Tibial nerve (tissue), 4 donors: ENCODE measurements at regions not wholly inside any gene's neighbourhood (a gene's known extent, or its start where the extent isn't known, plus 50 kb on each side); places are given as distances from the start of the nearest gene placed in this dataset.

Experiments used
- DNase-seq, 2 donors: peaks; one replicate each; pipeline ENCODE4 v3.0.0-alpha.2; 2019; ENCODE audit warnings: low spot score in 2 of 2
- H3K27ac ChIP-seq, 4 donors: fragments of 200-600 bp; sonication (generic) in 3 of 4; one replicate each; pipeline ENCODE4 v1.5.1; 2017 to 2019; ENCODE audit warnings: mild to moderate bottlenecking in 1 of 4
- H3K27me3 ChIP-seq, 2 donors: fragments of 200-600 bp; sonication (generic) in 1 of 2; one replicate each; pipeline versions ENCODE4 v1.5.1 to v1.6.0; 2017 to 2019
- H3K36me3 ChIP-seq, 3 donors: fragments of 200-600 bp; sonication (generic); one replicate each; pipeline ENCODE4 v1.5.1; 2018 to 2019
- H3K4me1 ChIP-seq, 4 donors: fragments of 200-600 bp; sonication (generic) in 3 of 4; one replicate each; pipeline ENCODE4 v1.5.1; 2017 to 2019
- H3K4me3 ChIP-seq, 4 donors: fragments of 200-600 bp; sonication (generic) in 3 of 4; one replicate each; pipeline ENCODE4 v1.5.1; 2017 to 2019; ENCODE audit warnings: mild to moderate bottlenecking in 1 of 4, moderate library complexity in 1 of 4
- H3K9me3 ChIP-seq, 4 donors: fragments of 200-600 bp; sonication (generic) in 3 of 4; one replicate each; pipeline ENCODE4 v1.5.1; 2017 to 2019
- EP300 ChIP-seq, 2 donors: sonication (generic); formaldehyde crosslinking; IDR thresholded peaks; one replicate each; pipeline ENCODE4 v1.6.1; 2017; ENCODE audit warnings: antibody characterized with exemption in 2 of 2, mild to moderate bottlenecking in 1 of 2
- POLR2A ChIP-seq, 2 donors: fragments of 450-650 bp; IDR thresholded peaks; one replicate each; pipeline ENCODE4 v1.6.1; 2017; ENCODE audit warnings: antibody characterized with exemption in 2 of 2, mild to moderate bottlenecking in 2 of 2, moderate library complexity in 2 of 2
- WGBS, 2 donors: methylation state at CpG; one replicate each; pipeline ENCODE4 v1.1.5; 2018; 5-methylcytosine and 5-hydroxymethylcytosine counted together
- TF ChIP-seq, protein P1 (sequence below), 5 experiments: fragments of 200-600 bp in 3 of 5; fragments of 450-650 bp in 2 of 5; sonication (generic) in 3 of 5; IDR thresholded peaks; one replicate each; pipeline ENCODE4 v1.5.1; 2016 to 2019; ENCODE audit warnings: antibody characterized with exemption in 5 of 5, mild to moderate bottlenecking in 3 of 5, moderate library complexity in 2 of 5

DNA sequence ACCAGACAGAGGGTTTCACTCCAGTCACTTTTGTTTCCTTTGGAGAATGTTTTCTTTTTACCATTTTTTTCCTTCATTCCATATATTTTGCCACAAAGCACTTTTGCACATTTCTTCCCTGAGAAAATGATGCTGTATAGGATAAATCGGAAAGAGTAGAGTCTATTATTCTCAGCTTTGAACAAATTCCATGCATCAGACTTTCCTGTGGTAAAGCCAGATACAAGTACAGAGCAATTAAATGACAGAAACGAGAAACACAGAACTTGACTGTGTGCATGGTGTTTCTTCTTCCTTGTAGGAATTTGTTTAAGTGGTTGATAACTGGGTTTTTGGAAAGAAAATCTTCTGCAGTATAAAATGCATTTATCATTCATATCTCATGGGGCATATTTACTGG lies 107.4 kb upstream of the CSNK1A1L start:
- WGBS, 2 donors = 25 to 26% methylated on average over 2 of the region's 2 CpGs
- Histone ChIP-seq H3K36me3 (no peaks in the 10 kb centered on the region), H3K4me3 (no peak overlapping the region), H3K27me3 (no peaks in the 10 kb centered on the region), H3K9me3 (no peaks in the 10 kb centered on the region), H3K27ac (no peak overlapping the region), H3K4me1 (no peaks in the 10 kb centered on the region)
- DNase-seq = no peak
- TF ChIP-seq, protein P1, sequence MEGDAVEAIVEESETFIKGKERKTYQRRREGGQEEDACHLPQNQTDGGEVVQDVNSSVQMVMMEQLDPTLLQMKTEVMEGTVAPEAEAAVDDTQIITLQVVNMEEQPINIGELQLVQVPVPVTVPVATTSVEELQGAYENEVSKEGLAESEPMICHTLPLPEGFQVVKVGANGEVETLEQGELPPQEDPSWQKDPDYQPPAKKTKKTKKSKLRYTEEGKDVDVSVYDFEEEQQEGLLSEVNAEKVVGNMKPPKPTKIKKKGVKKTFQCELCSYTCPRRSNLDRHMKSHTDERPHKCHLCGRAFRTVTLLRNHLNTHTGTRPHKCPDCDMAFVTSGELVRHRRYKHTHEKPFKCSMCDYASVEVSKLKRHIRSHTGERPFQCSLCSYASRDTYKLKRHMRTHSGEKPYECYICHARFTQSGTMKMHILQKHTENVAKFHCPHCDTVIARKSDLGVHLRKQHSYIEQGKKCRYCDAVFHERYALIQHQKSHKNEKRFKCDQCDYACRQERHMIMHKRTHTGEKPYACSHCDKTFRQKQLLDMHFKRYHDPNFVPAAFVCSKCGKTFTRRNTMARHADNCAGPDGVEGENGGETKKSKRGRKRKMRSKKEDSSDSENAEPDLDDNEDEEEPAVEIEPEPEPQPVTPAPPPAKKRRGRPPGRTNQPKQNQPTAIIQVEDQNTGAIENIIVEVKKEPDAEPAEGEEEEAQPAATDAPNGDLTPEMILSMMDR (IDR thresholded peaks at IDR 0.05) = no peak
- no peak for TF ChIP-seq POLR2A (IDR thresholded peaks at IDR 0.05)
- TF ChIP-seq EP300 (IDR thresholded peaks at IDR 0.05) = no peak

GRCh38 chr13:37211487-37211886 lies 106.0 kb upstream of the CSNK1A1L start:
- Histone ChIP-seq H3K27ac (no peak overlapping the region), H3K27me3 (no peaks in the 10 kb centered on the region), H3K9me3 (no peaks in the 10 kb centered on the region), H3K4me1 (no peaks in the 10 kb centered on the region), H3K36me3 (no peaks in the 10 kb centered on the region), H3K4me3 (no peak overlapping the region)
- TF ChIP-seq POLR2A (IDR thresholded peaks at IDR 0.05) = no peak
- TF ChIP-seq, protein P1 (IDR thresholded peaks at IDR 0.05) = no peak
- no peak for TF ChIP-seq EP300 (IDR thresholded peaks at IDR 0.05)
- WGBS, 2 donors = 70 to 71% methylated on average over 7 of the region's 7 CpGs
- DNase-seq = no peak

GRCh38 chr13:37209621-37210580 lies 104.4 kb upstream of the CSNK1A1L start:
- no peaks in the 10 kb centered on the region for H3K4me1 ChIP-seq
- DNase-seq = no peak
- no peaks in the 10 kb centered on the region for H3K36me3 ChIP-seq
- TF ChIP-seq, protein P1 (IDR thresholded peaks at IDR 0.05) = no peak
- TF ChIP-seq POLR2A (IDR thresholded peaks at IDR 0.05) = no peak
- TF ChIP-seq EP300 (IDR thresholded peaks at IDR 0.05) = no peak
- H3K27ac ChIP-seq = no peak overlapping the region
- 87 to 93% methylated on average over 4 of the region's 4 CpGs for WGBS, 2 donors
- no peaks in the 10 kb centered on the region for H3K9me3 ChIP-seq
- H3K4me3 ChIP-seq = no peak overlapping the region
- no peaks in the 10 kb centered on the region for H3K27me3 ChIP-seq

- DNase-seq = no peak
- H3K9me3 ChIP-seq = no peaks in the 10 kb centered on the region
- H3K36me3 ChIP-seq = no peaks in the 10 kb centered on the region
- no peaks in the 10 kb centered on the region for H3K27me3 ChIP-seq
- H3K4me3 ChIP-seq = no peak overlapping the region
- no peak for TF ChIP-seq POLR2A (IDR thresholded peaks at IDR 0.05)
- no peak for TF ChIP-seq EP300 (IDR thresholded peaks at IDR 0.05)
- TF ChIP-seq, protein P1 (IDR thresholded peaks at IDR 0.05) = no peak
- no peaks in the 10 kb centered on the region for H3K4me1 ChIP-seq
- no peak overlapping the region for H3K27ac ChIP-seq
- WGBS, 2 donors = 47 to 55% methylated on average over 4 of the region's 4 CpGs
Observed at GRCh38 chr13:37207691-37208451, 102.4 kb upstream of the CSNK1A1L start.

DNA sequence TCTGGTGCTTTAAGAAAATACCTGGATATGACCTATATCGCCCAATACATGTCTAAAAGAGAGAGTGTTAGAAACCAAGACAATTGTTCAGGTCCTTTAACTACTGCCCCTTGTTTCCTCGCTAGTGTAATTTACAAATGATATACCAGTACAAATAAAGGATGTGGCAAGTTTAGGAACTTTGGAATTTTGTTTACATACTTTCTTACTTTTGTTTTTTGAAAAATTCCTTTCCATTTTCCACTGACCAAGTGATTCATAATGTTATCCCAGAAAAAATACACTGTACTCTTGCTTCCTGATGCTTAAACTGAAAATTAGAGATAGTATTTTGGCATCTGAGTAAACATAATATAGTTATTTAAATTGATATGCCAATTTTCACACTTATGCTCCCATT lies 96.8 kb upstream of the CSNK1A1L start:
- Histone ChIP-seq H3K27ac (no peak overlapping the region), H3K36me3 (no peaks in the 10 kb centered on the region), H3K4me1 (no peaks in the 10 kb centered on the region), H3K4me3 (no peak overlapping the region), H3K27me3 (no peaks in the 10 kb centered on the region), H3K9me3 (no peaks in the 10 kb centered on the region)
- 77 to 78% methylated on average over 2 of the region's 2 CpGs for WGBS, 2 donors
- no peak for TF ChIP-seq EP300 (IDR thresholded peaks at IDR 0.05)
- TF ChIP-seq, protein P1 (IDR thresholded peaks at IDR 0.05) = no peak
- no peak for TF ChIP-seq POLR2A (IDR thresholded peaks at IDR 0.05)
- no peak for DNase-seq
